ENCODE measurements at regions not wholly inside any gene's neighbourhood (a gene's known extent, or its start where the extent isn't known, plus 50 kb on each side); places are given as distances from the start of the nearest gene placed in this dataset.

- H3K27me3 ChIP-seq (replicated peaks; ENCODE audit: control insufficient read depth, insufficient read depth, low read length), result no peaks in the 10 kb centered on the region
- no peak overlapping the region for H3K4me3 ChIP-seq (replicated peaks; ENCODE audit: low read depth, low read length)
- TF ChIP-seq CTCF (IDR thresholded peaks at IDR 0.05; ENCODE audit: insufficient read depth, low read length, poor library complexity, severe bottlenecking), result no peak
- H3K36me3 ChIP-seq (ENCODE audit: control insufficient read depth, insufficient read depth, low read length), result peaks cover 9% of the 10 kb centered on the region
- no peak for DNase-seq (ENCODE audit: extremely low read depth, insufficient read length)
These were observed 132.3 kb downstream of the CRYBB2 start for GRCh38 chr22:25351631-25352293.

- H3K36me3 ChIP-seq (ENCODE audit: control insufficient read depth, insufficient read depth, low read length), result peaks cover 9% of the 10 kb centered on the region
- no peak for TF ChIP-seq CTCF (IDR thresholded peaks at IDR 0.05; ENCODE audit: insufficient read depth, low read length, poor library complexity, severe bottlenecking)
These were observed 132.8 kb downstream of the CRYBB2 start for GRCh38 chr22:25352294-25352680.

GRCh38 chr22:25353516-25354445, 134.3 kb downstream of the CRYBB2 start:
- no peak for TF ChIP-seq CTCF (IDR thresholded peaks at IDR 0.05; ENCODE audit: insufficient read depth, low read length, poor library complexity, severe bottlenecking)
- no peak for DNase-seq (ENCODE audit: extremely low read depth, insufficient read length)
- peaks cover 11% of the 10 kb centered on the region for H3K36me3 ChIP-seq (ENCODE audit: control insufficient read depth, insufficient read depth, low read length)

More at GRCh38 chr22:25352294-25352680, 132.8 kb downstream of the CRYBB2 start:
- no peak overlapping the region for H3K4me3 ChIP-seq (replicated peaks; ENCODE audit: low read depth, low read length)
- DNase-seq (ENCODE audit: extremely low read depth, insufficient read length), result no peak
- no peaks in the 10 kb centered on the region for H3K27me3 ChIP-seq (replicated peaks; ENCODE audit: control insufficient read depth, insufficient read depth, low read length)

GRCh38 chr22:25354456-25354855, 135.0 kb downstream of the CRYBB2 start:
- H3K36me3 ChIP-seq (ENCODE audit: control insufficient read depth, insufficient read depth, low read length), result peaks cover 11% of the 10 kb centered on the region
- no peak for TF ChIP-seq CTCF (IDR thresholded peaks at IDR 0.05; ENCODE audit: insufficient read depth, low read length, poor library complexity, severe bottlenecking)
- H3K4me3 ChIP-seq (replicated peaks; ENCODE audit: low read depth, low read length), result no peak overlapping the region
- no peaks in the 10 kb centered on the region for H3K27me3 ChIP-seq (replicated peaks; ENCODE audit: control insufficient read depth, insufficient read depth, low read length)
- no peak for DNase-seq (ENCODE audit: extremely low read depth, insufficient read length)

More at GRCh38 chr22:25353516-25354445, 134.3 kb downstream of the CRYBB2 start:
- no peak overlapping the region for H3K4me3 ChIP-seq (replicated peaks; ENCODE audit: low read depth, low read length)
- H3K27me3 ChIP-seq (replicated peaks; ENCODE audit: control insufficient read depth, insufficient read depth, low read length), result no peaks in the 10 kb centered on the region

- no peak for TF ChIP-seq CTCF (IDR thresholded peaks at IDR 0.05; ENCODE audit: insufficient read depth, low read length, poor library complexity, severe bottlenecking)
- H3K36me3 ChIP-seq (ENCODE audit: control insufficient read depth, insufficient read depth, low read length), result peaks cover 6% of the 10 kb centered on the region
- no peak overlapping the region for H3K4me3 ChIP-seq (replicated peaks; ENCODE audit: low read depth, low read length)
- DNase-seq (ENCODE audit: extremely low read depth, insufficient read length), result no peak
- H3K27me3 ChIP-seq (replicated peaks; ENCODE audit: control insufficient read depth, insufficient read depth, low read length), result no peaks in the 10 kb centered on the region
These were observed 137.7 kb downstream of the CRYBB2 start for GRCh38 chr22:25357132-25357455.

All from GM06990 (cell line).